Body of pancreas (tissue), 4 donors: ENCODE measurements at regions not wholly inside any gene's neighbourhood (a gene's known extent, or its start where the extent isn't known, plus 50 kb on each side); places are given as distances from the start of the nearest gene placed in this dataset.

Source experiments
- ATAC-seq: fragments of 150-250 bp; one replicate; pipeline ENCODE4 v1.9.1; 2016
- DNase-seq, 4 donors: peaks; one replicate each; pipeline ENCODE4 v3.0.0-alpha.2; 2019
- H3K27ac ChIP-seq, 4 donors: fragments of 200-600 bp; sonication (generic); 1 replicate in 3 of 4; 2 replicates in 1 of 4; pipeline versions ENCODE4 v1.5.1 to v1.6.1; 2016 to 2019; ENCODE audit warnings: mild to moderate bottlenecking in 1 of 4, mixed read lengths in 1 of 4, moderate library complexity in 1 of 4
- H3K27me3 ChIP-seq, 2 donors: fragments of 200-600 bp; sonication (generic); one replicate each; pipeline ENCODE4 v1.6.0; 2016; ENCODE audit warnings: mild to moderate bottlenecking in 1 of 2
- H3K36me3 ChIP-seq, 2 donors: fragments of 200-600 bp; sonication (generic); replicated peaks in 1 of 2; 2 replicates each; pipeline ENCODE4 v1.5.1; 2016; ENCODE audit warnings: low read depth in 2 of 2; ENCODE audit not compliant: insufficient read depth in 1 of 2
- H3K4me1 ChIP-seq: fragments of 200-600 bp; sonication (generic); one replicate; pipeline ENCODE4 v1.6.0; 2016
- H3K4me3 ChIP-seq, 2 donors: fragments of 200-600 bp; sonication (generic); 1 replicate in 1 of 2; 2 replicates in 1 of 2; pipeline ENCODE4 v1.5.1; 2016 to 2019
- H3K9me3 ChIP-seq, 3 donors: fragments of 200-600 bp; sonication (generic); 1 replicate in 2 of 3; 2 replicates in 1 of 3; pipeline ENCODE4 v1.5.1; 2016
- CTCF ChIP-seq, 7 experiments: fragments of 450-650 bp in 4 of 7; fragments of 200-600 bp in 3 of 7; sonication (generic) in 3 of 7; IDR thresholded peaks; one replicate each; pipeline ENCODE4 v1.5.1; 2016 to 2019; ENCODE audit warnings: antibody characterized with exemption in 7 of 7
- POLR2A ChIP-seq, 3 donors: fragments of 450-650 bp; IDR thresholded peaks; one replicate each; pipeline ENCODE4 v1.6.1; 2016; ENCODE audit warnings: antibody characterized with exemption in 3 of 3, mild to moderate bottlenecking in 2 of 3
- WGBS, 2 donors: methylation state at CpG; one replicate each; pipeline ENCODE4 v1.1.5; 2017; 5-methylcytosine and 5-hydroxymethylcytosine counted together
- intact Hi-C: fragments of 100-400 bp; cut with DNase I; formaldehyde crosslinking; loops from one replicate; pipeline ENCODE4 v1.15.1; 2023

GRCh38 chr18:61608316-61608715 lies 275.1 kb downstream of the CDH20 start:
- no peak overlapping the region for H3K27ac ChIP-seq
- no peaks in the 10 kb centered on the region for H3K36me3 ChIP-seq

GRCh38 chr18:61607867-61608266 lies 274.6 kb downstream of the CDH20 start:
- Histone ChIP-seq H3K27me3 (no peaks in the 10 kb centered on the region), H3K36me3 (no peaks in the 10 kb centered on the region), H3K9me3 (no peaks in the 10 kb centered on the region), H3K27ac (no peak overlapping the region), H3K4me1 (no peaks in the 10 kb centered on the region), H3K4me3 (no peak overlapping the region)
- TF ChIP-seq POLR2A (IDR thresholded peaks at IDR 0.05) (no peak), CTCF (IDR thresholded peaks at IDR 0.05) (no peak)
- intact Hi-C loops = no loop called here
- DNase-seq = no peak
- 85 to 87% methylated on average over 2 of the region's 2 CpGs for WGBS, 2 donors
- ATAC-seq = no peak

More at GRCh38 chr18:61608316-61608715, 275.1 kb downstream of the CDH20 start:
- TF ChIP-seq CTCF (IDR thresholded peaks at IDR 0.05) = no peak
- TF ChIP-seq POLR2A (IDR thresholded peaks at IDR 0.05) = no peak
- DNase-seq = no peak
- intact Hi-C loops = no loop called here
- H3K27me3 ChIP-seq = no peaks in the 10 kb centered on the region
- H3K4me3 ChIP-seq = no peak overlapping the region
- WGBS, 2 donors = 61 to 83% methylated on average over 1 of the region's 1 CpG
- no peaks in the 10 kb centered on the region for H3K4me1 ChIP-seq
- H3K9me3 ChIP-seq = no peaks in the 10 kb centered on the region
- ATAC-seq = no peak

- WGBS, 2 donors = 16 to 34% methylated on average over 5 of the region's 5 CpGs
- no peak overlapping the region for H3K4me3 ChIP-seq
- peak overlapping the region in 2 of 4 donors; percentile 27 to 28 for H3K27ac ChIP-seq
- no peaks in the 10 kb centered on the region for H3K9me3 ChIP-seq
- H3K36me3 ChIP-seq = no peaks in the 10 kb centered on the region
- peak; percentile 42 to 57 (median 51) for DNase-seq
- ATAC-seq = peak; percentile 92
- TF ChIP-seq CTCF (IDR thresholded peaks at IDR 0.05) (no peak), POLR2A (IDR thresholded peaks at IDR 0.05) (no peak)
- intact Hi-C loops = no loop called here
- H3K27me3 ChIP-seq = no peaks in the 10 kb centered on the region
- no peaks in the 10 kb centered on the region for H3K4me1 ChIP-seq
These were observed 273.5 kb downstream of the CDH20 start for GRCh38 chr18:61606759-61607158.

GRCh38 chr18:61606068-61606660 lies 272.9 kb downstream of the CDH20 start:
- no peak overlapping the region for H3K4me3 ChIP-seq
- H3K27ac ChIP-seq = peak overlapping the region in 2 of 4 donors; percentile 27 to 28
- TF ChIP-seq CTCF (IDR thresholded peaks at IDR 0.05) (no peak), POLR2A (IDR thresholded peaks at IDR 0.05) (no peak)
- H3K36me3 ChIP-seq = no peaks in the 10 kb centered on the region
- ATAC-seq (no peak), DNase-seq (peak in 2 of 4 donors; percentile 9 to 13)
- intact Hi-C loops = no loop called here
- H3K9me3 ChIP-seq = no peaks in the 10 kb centered on the region
- H3K27me3 ChIP-seq = no peaks in the 10 kb centered on the region
- WGBS, 2 donors = 52 to 57% methylated on average over 15 to 17 of the region's 17 CpGs
- no peaks in the 10 kb centered on the region for H3K4me1 ChIP-seq
